HL-60 (cell line): ENCODE measurements at regions not wholly inside any gene's neighbourhood (a gene's known extent, or its start where the extent isn't known, plus 50 kb on each side); places are given as distances from the start of the nearest gene placed in this dataset.

Source experiments
- DNase-seq, 2 experiments: peaks; one replicate each; pipeline ENCODE4 v3.0.0-alpha.2; 2010 to 2020; ENCODE audit warnings: low read depth in 1 of 2, low spot score in 1 of 2
- H3K27ac ChIP-seq: fragments of 250-450 bp; sonication (Bioruptor Pico); replicated peaks from 2 replicates; pipeline ENCODE4 v1.5.1; 2020; ENCODE audit warnings: mild to moderate bottlenecking, moderate library complexity
- H3K27me3 ChIP-seq: fragments of 250-450 bp; sonication (Bioruptor Pico); 2 replicates; pipeline ENCODE4 v1.5.1; 2021; ENCODE audit warnings: mild to moderate bottlenecking, moderate library complexity; ENCODE audit not compliant: insufficient read depth, poor library complexity, severe bottlenecking
- H3K4me3 ChIP-seq: replicated peaks from 2 replicates; pipeline ENCODE4 v1.5.1; 2011; ENCODE audit warnings: mild to moderate bottlenecking, control low read depth, low read length; ENCODE audit not compliant: insufficient read depth
- CTCF ChIP-seq: IDR thresholded peaks from one replicate; pipeline ENCODE4 v1.5.1; 2011; ENCODE audit warnings: low read length, control low read depth, inconsistent platforms; ENCODE audit not compliant: insufficient read depth
- GABPA ChIP-seq: IDR thresholded peaks from 2 replicates; pipeline ENCODE4 v1.6.1; 2012; ENCODE audit warnings: low read depth
- POLR2AphosphoS5 ChIP-seq: IDR thresholded peaks from 2 replicates; pipeline ENCODE4 v1.6.1; 2012; ENCODE audit warnings: low read depth
- REST ChIP-seq: IDR thresholded peaks from 2 replicates; pipeline ENCODE4 v1.6.1; 2012; ENCODE audit warnings: low read depth; ENCODE audit not compliant: insufficient replicate concordance
- SPI1 ChIP-seq: IDR thresholded peaks from 2 replicates; pipeline ENCODE4 v1.6.1; 2012; ENCODE audit warnings: low read depth, mild to moderate bottlenecking, borderline replicate concordance

- Histone ChIP-seq H3K27me3 (no peaks in the 10 kb centered on the region), H3K4me3 (no peak overlapping the region), H3K27ac (no peak overlapping the region)
- TF ChIP-seq SPI1: no peak
- no peak for TF ChIP-seq POLR2AphosphoS5
- TF ChIP-seq CTCF: no peak
- DNase-seq: no peak
Observed at GRCh38 chrX:36436361-36436760, 516.8 kb downstream of the CFAP47 start.

- Histone ChIP-seq H3K27ac (no peak overlapping the region), H3K4me3 (no peak overlapping the region), H3K27me3 (no peaks in the 10 kb centered on the region)
- TF ChIP-seq POLR2AphosphoS5: no peak
- no peak for DNase-seq
Observed at GRCh38 chrX:36443007-36443406, 523.5 kb downstream of the CFAP47 start.

GRCh38 chrX:36445566-36445965 lies 526.0 kb downstream of the CFAP47 start:
- no peak overlapping the region for H3K27ac ChIP-seq
- no peaks in the 10 kb centered on the region for H3K27me3 ChIP-seq
- DNase-seq: no peak
- no peak overlapping the region for H3K4me3 ChIP-seq
- TF ChIP-seq REST: no peak
- TF ChIP-seq POLR2AphosphoS5: no peak
- TF ChIP-seq CTCF: no peak
- TF ChIP-seq SPI1: no peak
- no peak for TF ChIP-seq GABPA

DNA sequence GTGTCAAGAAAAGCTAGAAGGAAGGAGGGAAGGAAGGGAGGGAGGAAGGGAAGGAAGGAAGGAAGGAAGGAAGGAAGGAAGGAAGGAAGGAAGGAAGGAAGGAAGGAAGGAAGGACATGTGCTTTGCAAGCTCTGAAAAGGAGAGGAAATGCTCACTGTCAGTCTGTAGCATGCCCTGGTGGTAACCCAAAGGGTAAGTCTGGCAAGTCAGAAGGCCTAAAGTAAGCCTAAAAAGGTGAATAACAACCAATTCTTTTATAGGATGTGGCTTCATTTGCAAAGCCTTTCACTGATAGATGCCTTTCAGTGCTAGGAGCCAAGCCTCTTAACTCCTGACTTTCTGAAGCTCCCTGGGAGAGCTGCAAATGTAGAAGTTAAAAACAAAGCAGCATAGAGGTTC lies 542.6 kb downstream of the CFAP47 start:
- Histone ChIP-seq H3K27me3 (no peaks in the 10 kb centered on the region), H3K27ac (no peak overlapping the region), H3K4me3 (no peak overlapping the region)
- no peak for TF ChIP-seq GABPA
- TF ChIP-seq REST: no peak
- TF ChIP-seq POLR2AphosphoS5: no peak
- TF ChIP-seq SPI1: no peak
- no peak for TF ChIP-seq CTCF
- DNase-seq: no peak
